Liver (tissue), 8 donors: ENCODE measurements at regions not wholly inside any gene's neighbourhood (a gene's known extent, or its start where the extent isn't known, plus 50 kb on each side); places are given as distances from the start of the nearest gene placed in this dataset.

Experiments used
- DNase-seq: peaks from one replicate; pipeline ENCODE4 v3.0.0-alpha.2; 2017; ENCODE audit warnings: low spot score
- H3K27ac ChIP-seq, 2 donors: one replicate each; pipeline ENCODE4 v1.7.0; 2013; ENCODE audit warnings: inconsistent platforms in 2 of 2, low read length in 2 of 2, control low read depth in 1 of 2, low read depth in 1 of 2, mild to moderate bottlenecking in 1 of 2
- H3K27me3 ChIP-seq, 4 donors: one replicate each; pipeline versions ENCODE4 v1.6.1 to v1.7.0; 2013; ENCODE audit warnings: low read length in 3 of 4, inconsistent platforms in 1 of 4, mild to moderate bottlenecking in 1 of 4, moderate library complexity in 1 of 4; ENCODE audit not compliant: control insufficient read depth in 4 of 4, insufficient read depth in 4 of 4
- H3K36me3 ChIP-seq, 4 donors: one replicate each; pipeline versions ENCODE4 v1.6.1 to v1.7.0; 2013; ENCODE audit warnings: low read length in 3 of 4, mild to moderate bottlenecking in 3 of 4, low read depth in 1 of 4, moderate library complexity in 1 of 4; ENCODE audit not compliant: control insufficient read depth in 4 of 4, insufficient read depth in 3 of 4
- H3K4me1 ChIP-seq, 4 donors: one replicate each; pipeline versions ENCODE4 v1.6.1 to v1.7.0; 2013; ENCODE audit warnings: low read length in 3 of 4, mild to moderate bottlenecking in 3 of 4, moderate library complexity in 1 of 4; ENCODE audit not compliant: control insufficient read depth in 4 of 4, insufficient read depth in 4 of 4
- H3K4me3 ChIP-seq, 3 donors: one replicate each; pipeline versions ENCODE4 v1.6.1 to v1.7.0; 2013; ENCODE audit warnings: low read length in 3 of 3, control low read depth in 1 of 3, low read depth in 1 of 3, mild to moderate bottlenecking in 1 of 3
- H3K9ac ChIP-seq, 2 donors: one replicate each; pipeline ENCODE4 v1.7.0; 2013; ENCODE audit warnings: low read length in 2 of 2, mild to moderate bottlenecking in 2 of 2, moderate library complexity in 2 of 2, control low read depth in 1 of 2, low read depth in 1 of 2
- H3K9me3 ChIP-seq, 4 donors: one replicate each; pipeline versions ENCODE4 v1.6.1 to v1.7.0; 2013; ENCODE audit warnings: low read length in 3 of 4; ENCODE audit not compliant: control insufficient read depth in 4 of 4
- ATF3 ChIP-seq: IDR thresholded peaks from 2 replicates; pipeline ENCODE4 v1.6.1; 2016; ENCODE audit warnings: antibody characterized with exemption
- CTCF ChIP-seq: fragments of 150-350 bp; IDR thresholded peaks from 2 replicates; pipeline ENCODE4 v1.5.1; 2017; ENCODE audit warnings: improper control_type of control experiment, low read depth, low read length; ENCODE audit not compliant: missing input control
- EGR1 ChIP-seq, 2 donors: IDR thresholded peaks; 2 replicates each; pipeline ENCODE4 v1.6.1; 2016 to 2018; ENCODE audit warnings: antibody characterized with exemption in 2 of 2, low read depth in 2 of 2
- FOXA1 ChIP-seq: IDR thresholded peaks from 2 replicates; pipeline ENCODE4 v1.6.1; 2016; ENCODE audit warnings: antibody characterized with exemption
- FOXA2 ChIP-seq: IDR thresholded peaks from 2 replicates; pipeline ENCODE4 v1.6.1; 2016; ENCODE audit warnings: antibody characterized with exemption
- GABPA ChIP-seq, 2 donors: IDR thresholded peaks in 1 of 2; conservative IDR thresholded peaks in 1 of 2; 2 replicates each; pipeline ENCODE4 v1.6.1; 2016; ENCODE audit warnings: antibody characterized with exemption in 2 of 2, mild to moderate bottlenecking in 1 of 2, moderate library complexity in 1 of 2
- HNF4A ChIP-seq, 2 donors: conservative IDR thresholded peaks; 2 replicates each; pipeline ENCODE4 v1.6.1; 2016; ENCODE audit warnings: antibody characterized with exemption in 2 of 2, mild to moderate bottlenecking in 2 of 2
- HNF4G ChIP-seq: IDR thresholded peaks from 2 replicates; pipeline ENCODE4 v1.6.1; 2016; ENCODE audit warnings: antibody characterized with exemption
- JUND ChIP-seq, 2 donors: IDR thresholded peaks; 2 replicates each; pipeline ENCODE4 v1.6.1; 2016; ENCODE audit warnings: antibody characterized with exemption in 2 of 2
- MAX ChIP-seq: IDR thresholded peaks from 2 replicates; pipeline ENCODE4 v1.6.1; 2016; ENCODE audit warnings: antibody characterized with exemption
- NR2F2 ChIP-seq: IDR thresholded peaks from 2 replicates; pipeline ENCODE4 v1.6.1; 2016; ENCODE audit warnings: antibody characterized with exemption
- RAD21 ChIP-seq, 2 donors: IDR thresholded peaks; 2 replicates each; pipeline ENCODE4 v1.6.1; 2016; ENCODE audit warnings: antibody characterized with exemption in 2 of 2, mild to moderate bottlenecking in 2 of 2
- REST ChIP-seq: IDR thresholded peaks from 2 replicates; pipeline ENCODE4 v1.6.1; 2016; ENCODE audit warnings: antibody characterized with exemption, mild to moderate bottlenecking
- RXRA ChIP-seq, 2 donors: IDR thresholded peaks; 2 replicates each; pipeline ENCODE4 v1.6.1; 2017 to 2018; ENCODE audit warnings: antibody characterized with exemption in 2 of 2, mild to moderate bottlenecking in 1 of 2
- SP1 ChIP-seq: IDR thresholded peaks from 2 replicates; pipeline ENCODE4 v1.6.1; 2018; ENCODE audit warnings: antibody characterized with exemption, mild to moderate bottlenecking
- TAF1 ChIP-seq: conservative IDR thresholded peaks from 2 replicates; pipeline ENCODE4 v1.6.1; 2016; ENCODE audit warnings: antibody characterized with exemption, mild to moderate bottlenecking
- YY1 ChIP-seq: IDR thresholded peaks from 2 replicates; pipeline ENCODE4 v1.6.1; 2016; ENCODE audit warnings: antibody characterized with exemption, mild to moderate bottlenecking
- ZBTB33 ChIP-seq: IDR thresholded peaks from 2 replicates; pipeline ENCODE4 v1.6.1; 2016; ENCODE audit warnings: antibody characterized with exemption
- WGBS: extraction: QIAGEN DNeasy Blood & Tissue Kit; methylation state at CpG from one replicate; pipeline ENCODE4 v1.1.7; 2013; 5-methylcytosine and 5-hydroxymethylcytosine counted together
- donor health status: healthy.
- donor health status: healthy.
- donor health status: healthy.
- donor health status: healthy.
- donor health status: healthy.

- 86% methylated on average over 9 of the region's 9 CpGs for WGBS
- Histone ChIP-seq H3K27ac (no peak overlapping the region), H3K9ac (no peak overlapping the region), H3K27me3 (no peaks in the 10 kb centered on the region), H3K4me1 (no peaks in the 10 kb centered on the region), H3K4me3 (no peak overlapping the region), H3K36me3 (no peaks in the 10 kb centered on the region), H3K9me3 (no peaks in the 10 kb centered on the region)
- DNase-seq = no peak
- TF ChIP-seq FOXA2 = no peak
These were observed 136.8 kb upstream of the IRF2BP2 start for GRCh38 chr1:234746798-234747196.

GRCh38 chr1:234745844-234746797 lies 136.1 kb upstream of the IRF2BP2 start:
- Histone ChIP-seq H3K27me3 (no peaks in the 10 kb centered on the region), H3K4me3 (no peak overlapping the region), H3K9ac (no peak overlapping the region), H3K27ac (no peak overlapping the region), H3K4me1 (no peaks in the 10 kb centered on the region), H3K36me3 (no peaks in the 10 kb centered on the region), H3K9me3 (no peaks in the 10 kb centered on the region)
- no peak for DNase-seq
- no peak for TF ChIP-seq SP1
- no peak for TF ChIP-seq RXRA (IDR thresholded peaks at IDR 0.05)
- TF ChIP-seq FOXA1 = no peak
- TF ChIP-seq FOXA2 = no peak
- no peak for TF ChIP-seq JUND (IDR thresholded peaks at IDR 0.05)
- TF ChIP-seq HNF4A (conservative IDR thresholded peaks at IDR 0.05) = no peak
- no peak for TF ChIP-seq TAF1
- TF ChIP-seq MAX = no peak
- 91% methylated on average over 15 of the region's 15 CpGs for WGBS

- no peak for DNase-seq
- no peak overlapping the region for H3K4me3 ChIP-seq
- H3K27me3 ChIP-seq = no peaks in the 10 kb centered on the region
- no peaks in the 10 kb centered on the region for H3K9me3 ChIP-seq
- 97% methylated on average over 11 of the region's 11 CpGs for WGBS
- H3K9ac ChIP-seq = no peak overlapping the region
- no peaks in the 10 kb centered on the region for H3K36me3 ChIP-seq
- no peaks in the 10 kb centered on the region for H3K4me1 ChIP-seq
- H3K27ac ChIP-seq = no peak overlapping the region
- TF ChIP-seq HNF4A (conservative IDR thresholded peaks at IDR 0.05) (no peak), ZBTB33 (no peak), EGR1 (IDR thresholded peaks at IDR 0.05; ENCODE audit: low read depth in 2 of 2) (no peak), RAD21 (IDR thresholded peaks at IDR 0.05) (no peak), ATF3 (no peak), NR2F2 (no peak), GABPA (IDR thresholded peaks at IDR 0.05 in 1 of 2, conservative IDR thresholded peaks at IDR 0.05 in 1 of 2) (no peak), RXRA (IDR thresholded peaks at IDR 0.05) (no peak), JUND (IDR thresholded peaks at IDR 0.05) (no peak), FOXA1 (no peak), FOXA2 (no peak), YY1 (no peak), CTCF (no peak), TAF1 (no peak), MAX (no peak), SP1 (no peak), HNF4G (no peak), REST (no peak)
These were observed 135.3 kb upstream of the IRF2BP2 start for GRCh38 chr1:234745276-234745675.
